ENCODE measurements at regions not wholly inside any gene's neighbourhood (a gene's known extent, or its start where the extent isn't known, plus 50 kb on each side); places are given as distances from the start of the nearest gene placed in this dataset.

GRCh38 chr9:20291201-20291600 is 331.1 kb downstream of the MLLT3 start:
- no peak overlapping the region for H3K27ac ChIP-seq
- no peak for TF ChIP-seq CTCF (conservative IDR thresholded peaks at IDR 0.05)
- TF ChIP-seq ZFX (IDR thresholded peaks at IDR 0.05), result no peak

- TF ChIP-seq ZFX (IDR thresholded peaks at IDR 0.05), result no peak
- TF ChIP-seq CTCF (conservative IDR thresholded peaks at IDR 0.05), result no peak
- H3K27ac ChIP-seq, result no peak overlapping the region
Observed at GRCh38 chr9:20290257-20290656, 332.0 kb downstream of the MLLT3 start.

DNA sequence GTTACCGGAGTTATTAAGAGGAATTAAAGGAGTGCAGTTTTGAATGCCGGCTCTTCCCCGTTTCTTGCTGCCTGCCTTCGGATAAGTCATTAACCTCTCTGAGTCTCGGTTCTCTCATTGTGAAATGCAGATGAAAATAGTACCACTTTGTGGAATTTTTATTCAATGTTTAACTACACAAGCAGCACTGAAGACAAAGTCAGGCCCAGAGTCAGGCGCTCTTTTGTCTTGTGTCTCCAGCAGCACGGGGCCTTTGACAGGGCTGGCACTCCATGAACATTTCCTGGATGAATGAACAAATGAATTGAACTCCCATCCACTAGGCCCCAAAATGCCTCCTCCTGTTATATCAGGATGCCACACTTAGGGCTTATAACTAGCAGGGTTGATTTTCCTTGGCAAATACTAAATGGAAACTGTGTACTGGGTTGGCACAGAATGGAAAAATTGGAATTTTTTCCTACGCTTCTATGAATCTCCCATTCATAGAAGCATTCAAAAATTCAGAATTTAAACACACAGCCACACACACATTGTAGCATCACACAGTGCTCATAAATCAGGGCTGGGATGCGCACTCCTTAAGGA is 332.8 kb downstream of the MLLT3 start:
- no peak for TF ChIP-seq CTCF (conservative IDR thresholded peaks at IDR 0.05)
- no peak for TF ChIP-seq ZFX (IDR thresholded peaks at IDR 0.05)
- no peak overlapping the region for H3K27ac ChIP-seq

- no peak overlapping the region for H3K27ac ChIP-seq
- TF ChIP-seq ZFX (IDR thresholded peaks at IDR 0.05) (no peak), CTCF (conservative IDR thresholded peaks at IDR 0.05) (no peak)
Observed at GRCh38 chr9:20286969-20287368, 335.3 kb downstream of the MLLT3 start.

- no peak overlapping the region for H3K27ac ChIP-seq
- TF ChIP-seq ZFX (IDR thresholded peaks at IDR 0.05), result no peak
Observed at GRCh38 chr9:20286154-20286700, 336.1 kb downstream of the MLLT3 start.

DNA sequence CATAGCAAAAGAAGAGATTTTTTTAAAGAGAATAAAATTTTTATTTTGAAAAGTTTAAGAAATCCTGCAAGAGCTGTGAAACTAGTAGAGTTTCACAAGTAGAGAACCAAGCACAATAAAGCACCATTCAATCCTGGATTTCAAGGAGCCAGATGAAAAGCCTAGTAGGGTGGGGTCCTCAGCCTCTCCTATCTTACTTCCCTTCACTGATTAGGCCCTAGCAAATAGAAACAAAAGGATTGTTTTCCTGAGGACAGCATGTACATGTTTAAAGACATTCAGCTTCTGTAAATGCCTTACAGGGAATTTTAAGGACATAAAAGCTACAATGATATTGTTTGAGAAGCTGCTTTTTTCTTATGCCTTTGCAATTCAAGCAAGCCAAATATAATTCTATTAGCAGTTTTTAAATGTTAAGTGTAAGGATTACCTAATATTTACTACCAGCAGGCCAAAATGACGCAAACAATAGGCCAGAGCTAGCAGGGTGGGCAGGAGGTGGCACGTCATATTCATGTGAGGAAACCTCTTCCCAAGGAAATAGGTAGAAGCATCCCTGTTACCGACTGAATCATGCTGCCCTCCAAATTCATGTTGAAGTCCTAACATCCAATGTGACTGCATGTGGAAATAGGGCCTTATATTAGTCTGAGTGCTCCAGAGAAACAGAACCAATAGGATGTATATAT is 337.6 kb downstream of the MLLT3 start:
- TF ChIP-seq ZFX (IDR thresholded peaks at IDR 0.05) (no peak), CTCF (conservative IDR thresholded peaks at IDR 0.05) (no peak)
- no peak overlapping the region for H3K27ac ChIP-seq

GRCh38 chr9:20280330-20280729 is 342.0 kb downstream of the MLLT3 start:
- TF ChIP-seq CTCF (conservative IDR thresholded peaks at IDR 0.05), result no peak
- TF ChIP-seq ZFX (IDR thresholded peaks at IDR 0.05), result no peak
- H3K27ac ChIP-seq, result no peak overlapping the region

All from C4-2B (cell line).